Ishikawa (cell line): ENCODE measurements at regions not wholly inside any gene's neighbourhood (a gene's known extent, or its start where the extent isn't known, plus 50 kb on each side); places are given as distances from the start of the nearest gene placed in this dataset.

Experiments
- CEBPB ChIP-seq: IDR thresholded peaks from 2 replicates; pipeline ENCODE4 v1.6.1; 2012
- CREB1 ChIP-seq: IDR thresholded peaks from 2 replicates; pipeline ENCODE4 v1.6.1; 2012; ENCODE audit warnings: low read depth
- EGR1 ChIP-seq: IDR thresholded peaks from 2 replicates; pipeline ENCODE4 v1.6.1; 2012
- EP300 ChIP-seq: IDR thresholded peaks from 2 replicates; pipeline ENCODE4 v1.6.1; 2012; ENCODE audit warnings: borderline replicate concordance
- FOXM1 ChIP-seq: IDR thresholded peaks from 2 replicates; pipeline ENCODE4 v1.6.1; 2012; ENCODE audit warnings: low read depth, borderline replicate concordance
- NFIC ChIP-seq: IDR thresholded peaks from 2 replicates; pipeline ENCODE4 v1.6.1; 2012
- RAD21 ChIP-seq: IDR thresholded peaks from 2 replicates; pipeline ENCODE4 v1.6.1; 2012; ENCODE audit warnings: low read depth
- TAF1 ChIP-seq: IDR thresholded peaks from 2 replicates; pipeline ENCODE4 v1.6.1; 2012; ENCODE audit warnings: low read depth, mild to moderate bottlenecking
- TCF12 ChIP-seq: IDR thresholded peaks from 2 replicates; pipeline ENCODE4 v1.6.1; 2012; ENCODE audit warnings: low read depth
- TEAD4 ChIP-seq: IDR thresholded peaks from 2 replicates; pipeline ENCODE4 v1.6.1; 2012
- YY1 ChIP-seq: IDR thresholded peaks from 2 replicates; pipeline ENCODE4 v1.6.1; 2012; ENCODE audit warnings: low read depth
- ZBTB7A ChIP-seq: IDR thresholded peaks from 2 replicates; pipeline ENCODE4 v1.6.1; 2012; ENCODE audit warnings: low read depth
- TF ChIP-seq, protein P1 (sequence below): IDR thresholded peaks from 2 replicates; pipeline ENCODE4 v1.6.1; 2012
- TF ChIP-seq, protein P2 (sequence below): IDR thresholded peaks from 2 replicates; pipeline ENCODE4 v1.6.1; 2012
- TF ChIP-seq, protein P3 (sequence below): IDR thresholded peaks from 2 replicates; pipeline ENCODE4 v1.6.1; 2012; ENCODE audit warnings: low read depth, mild to moderate bottlenecking

DNA sequence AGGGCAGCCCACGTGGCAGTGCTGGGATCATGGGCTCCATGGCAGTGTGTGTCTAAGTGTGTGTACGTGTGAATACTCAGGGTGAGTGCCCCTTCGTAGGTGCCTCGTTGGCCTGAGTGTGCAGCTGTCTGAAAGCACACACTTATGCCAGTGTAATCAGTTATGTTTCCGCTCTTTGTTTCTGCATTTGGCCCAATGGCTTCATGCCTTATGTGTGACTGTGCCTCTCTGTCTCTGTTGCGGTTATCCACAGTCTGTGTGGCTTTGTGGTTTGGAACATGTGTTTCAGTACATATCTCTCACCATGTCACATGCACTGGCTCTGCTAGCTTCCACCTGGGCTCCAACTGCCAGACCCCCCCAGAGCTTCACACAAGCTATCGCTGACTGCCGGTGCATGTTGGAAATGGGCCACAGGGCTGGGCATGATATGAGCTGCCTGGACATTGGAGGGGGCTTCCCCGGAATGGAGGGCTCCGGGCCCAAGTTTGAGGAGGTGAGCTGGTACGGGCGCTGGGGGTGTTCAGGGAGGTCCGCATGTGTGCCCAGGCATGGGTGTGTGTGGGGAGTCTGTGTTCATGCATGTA is 70.3 kb upstream of the TINAGL1 start:
- TF ChIP-seq, protein P1, sequence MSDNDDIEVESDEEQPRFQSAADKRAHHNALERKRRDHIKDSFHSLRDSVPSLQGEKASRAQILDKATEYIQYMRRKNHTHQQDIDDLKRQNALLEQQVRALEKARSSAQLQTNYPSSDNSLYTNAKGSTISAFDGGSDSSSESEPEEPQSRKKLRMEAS, result no peak
- TF ChIP-seq CEBPB (no peak), YY1 (no peak), FOXM1 (no peak), CREB1 (no peak), TAF1 (no peak), RAD21 (no peak), TEAD4 (no peak), EP300 (no peak)
- TF ChIP-seq, protein P2, sequence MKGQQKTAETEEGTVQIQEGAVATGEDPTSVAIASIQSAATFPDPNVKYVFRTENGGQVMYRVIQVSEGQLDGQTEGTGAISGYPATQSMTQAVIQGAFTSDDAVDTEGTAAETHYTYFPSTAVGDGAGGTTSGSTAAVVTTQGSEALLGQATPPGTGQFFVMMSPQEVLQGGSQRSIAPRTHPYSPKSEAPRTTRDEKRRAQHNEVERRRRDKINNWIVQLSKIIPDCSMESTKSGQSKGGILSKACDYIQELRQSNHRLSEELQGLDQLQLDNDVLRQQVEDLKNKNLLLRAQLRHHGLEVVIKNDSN, result no peak

GRCh38 chr1:31507221-31507620 is 69.1 kb upstream of the TINAGL1 start:
- no peak for TF ChIP-seq TAF1
- TF ChIP-seq YY1, result no peak
- TF ChIP-seq, protein P3, sequence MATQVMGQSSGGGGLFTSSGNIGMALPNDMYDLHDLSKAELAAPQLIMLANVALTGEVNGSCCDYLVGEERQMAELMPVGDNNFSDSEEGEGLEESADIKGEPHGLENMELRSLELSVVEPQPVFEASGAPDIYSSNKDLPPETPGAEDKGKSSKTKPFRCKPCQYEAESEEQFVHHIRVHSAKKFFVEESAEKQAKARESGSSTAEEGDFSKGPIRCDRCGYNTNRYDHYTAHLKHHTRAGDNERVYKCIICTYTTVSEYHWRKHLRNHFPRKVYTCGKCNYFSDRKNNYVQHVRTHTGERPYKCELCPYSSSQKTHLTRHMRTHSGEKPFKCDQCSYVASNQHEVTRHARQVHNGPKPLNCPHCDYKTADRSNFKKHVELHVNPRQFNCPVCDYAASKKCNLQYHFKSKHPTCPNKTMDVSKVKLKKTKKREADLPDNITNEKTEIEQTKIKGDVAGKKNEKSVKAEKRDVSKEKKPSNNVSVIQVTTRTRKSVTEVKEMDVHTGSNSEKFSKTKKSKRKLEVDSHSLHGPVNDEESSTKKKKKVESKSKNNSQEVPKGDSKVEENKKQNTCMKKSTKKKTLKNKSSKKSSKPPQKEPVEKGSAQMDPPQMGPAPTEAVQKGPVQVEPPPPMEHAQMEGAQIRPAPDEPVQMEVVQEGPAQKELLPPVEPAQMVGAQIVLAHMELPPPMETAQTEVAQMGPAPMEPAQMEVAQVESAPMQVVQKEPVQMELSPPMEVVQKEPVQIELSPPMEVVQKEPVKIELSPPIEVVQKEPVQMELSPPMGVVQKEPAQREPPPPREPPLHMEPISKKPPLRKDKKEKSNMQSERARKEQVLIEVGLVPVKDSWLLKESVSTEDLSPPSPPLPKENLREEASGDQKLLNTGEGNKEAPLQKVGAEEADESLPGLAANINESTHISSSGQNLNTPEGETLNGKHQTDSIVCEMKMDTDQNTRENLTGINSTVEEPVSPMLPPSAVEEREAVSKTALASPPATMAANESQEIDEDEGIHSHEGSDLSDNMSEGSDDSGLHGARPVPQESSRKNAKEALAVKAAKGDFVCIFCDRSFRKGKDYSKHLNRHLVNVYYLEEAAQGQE, result no peak
- TF ChIP-seq TCF12, result no peak
- TF ChIP-seq FOXM1, result no peak
- TF ChIP-seq CREB1, result no peak
- TF ChIP-seq, protein P2, result no peak
- no peak for TF ChIP-seq CEBPB
- TF ChIP-seq RAD21, result no peak
- no peak for TF ChIP-seq ZBTB7A
- no peak for TF ChIP-seq EP300
- TF ChIP-seq, protein P1, result no peak
- no peak for TF ChIP-seq NFIC
- TF ChIP-seq EGR1, result no peak
- TF ChIP-seq TEAD4, result no peak

DNA sequence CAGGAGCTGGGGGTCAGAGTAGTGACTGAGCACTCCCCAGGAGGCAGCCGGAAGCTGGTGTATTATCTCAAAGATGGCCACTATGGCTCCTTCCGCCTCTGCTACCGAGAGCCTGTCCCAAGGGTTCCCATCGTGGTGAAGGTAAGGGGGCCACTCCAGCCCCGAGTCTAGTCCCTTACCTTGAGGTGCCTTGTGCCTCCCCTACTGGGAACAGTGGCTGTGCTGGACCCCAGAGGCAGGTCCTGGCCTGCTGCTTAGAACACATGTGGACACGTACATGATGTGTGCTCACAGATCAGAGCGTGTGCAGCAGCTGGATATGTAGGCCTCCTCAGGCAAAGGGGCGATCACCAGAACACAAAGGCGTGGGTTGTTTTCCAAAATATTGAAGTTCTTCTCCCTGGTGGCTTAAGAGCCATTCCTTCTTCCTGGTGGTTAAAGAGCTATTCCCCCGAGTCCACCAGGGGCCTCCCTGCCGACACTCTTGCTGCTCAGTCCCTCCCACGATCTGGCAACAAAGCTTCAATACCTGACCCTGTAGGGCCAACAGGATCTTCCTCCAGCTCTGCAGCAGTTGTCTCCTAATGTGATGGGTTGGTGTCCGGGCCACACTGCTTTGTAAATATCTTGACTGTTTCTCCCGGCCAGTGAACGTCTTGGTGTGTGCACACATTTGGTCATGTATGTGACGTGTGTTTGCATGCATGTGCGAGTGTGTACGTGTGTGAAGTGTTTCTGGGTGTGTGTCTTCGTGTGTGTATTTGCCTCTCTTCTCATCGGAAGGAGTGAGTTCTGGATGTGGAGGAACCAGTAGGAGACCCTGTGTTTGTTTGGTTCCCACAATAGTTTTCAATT is 68.4 kb upstream of the TINAGL1 start:
- no peak for TF ChIP-seq YY1
- TF ChIP-seq CREB1, result no peak
- TF ChIP-seq, protein P3, result no peak
- no peak for TF ChIP-seq CEBPB
- TF ChIP-seq NFIC, result no peak
- TF ChIP-seq ZBTB7A, result no peak
- TF ChIP-seq, protein P1, result no peak
- TF ChIP-seq, protein P2, result no peak
- no peak for TF ChIP-seq TAF1
- TF ChIP-seq EP300, result no peak
- no peak for TF ChIP-seq RAD21
- no peak for TF ChIP-seq EGR1
- no peak for TF ChIP-seq FOXM1
- TF ChIP-seq TEAD4, result no peak
- TF ChIP-seq TCF12, result no peak

DNA sequence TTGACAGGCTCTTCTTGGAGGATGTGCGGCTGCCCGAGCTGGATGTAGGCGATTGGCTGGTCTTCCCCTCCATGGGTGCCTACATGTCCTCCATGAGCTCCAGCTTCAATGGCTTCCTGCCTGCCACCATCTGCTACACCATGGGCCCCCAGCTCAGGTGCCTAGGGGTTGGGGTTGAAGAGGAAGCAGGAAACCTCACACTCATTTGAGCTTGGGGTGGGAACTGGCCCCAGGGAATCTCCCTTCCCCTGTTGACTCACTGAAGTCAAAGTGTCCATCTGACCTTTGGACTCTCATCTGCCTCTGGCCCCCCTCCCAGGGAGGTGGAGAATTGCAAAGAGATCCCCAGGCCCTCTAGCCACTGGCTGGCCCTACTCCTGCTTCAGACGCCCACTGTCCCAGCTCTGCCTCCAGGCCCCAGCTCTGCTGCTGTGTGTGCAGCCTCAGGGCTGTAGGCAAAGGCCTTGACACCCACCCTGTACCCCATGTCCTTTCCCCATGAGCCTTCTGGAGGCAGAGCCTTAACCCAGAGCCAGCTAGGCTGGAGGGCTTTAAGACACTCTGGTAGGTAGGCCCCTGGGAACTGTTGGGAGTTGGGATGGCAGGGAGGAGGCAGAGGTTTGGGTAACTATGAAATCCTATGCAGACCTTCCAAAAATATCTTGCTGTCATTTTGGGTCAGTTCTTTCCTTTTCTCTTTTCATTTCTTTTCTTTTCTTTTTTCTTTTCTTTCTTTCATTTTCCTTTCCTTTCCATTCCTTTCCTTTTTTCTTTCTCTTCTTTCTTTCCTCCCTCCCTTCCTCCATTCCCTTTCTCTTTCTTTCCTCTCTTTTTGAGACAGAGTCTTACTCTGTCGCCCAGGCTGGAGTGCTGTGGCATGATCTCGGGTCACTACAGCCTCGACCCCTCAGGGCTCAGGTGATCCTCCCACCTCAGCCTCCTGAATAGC is 66.9 kb upstream of the TINAGL1 start:
- TF ChIP-seq FOXM1, result no peak
- no peak for TF ChIP-seq CREB1
- no peak for TF ChIP-seq TCF12
- TF ChIP-seq TEAD4, result no peak
- TF ChIP-seq, protein P3, result no peak
- TF ChIP-seq RAD21, result no peak
- no peak for TF ChIP-seq EGR1
- TF ChIP-seq CEBPB, result no peak
- no peak for TF ChIP-seq YY1
- TF ChIP-seq, protein P1, result no peak
- no peak for TF ChIP-seq ZBTB7A
- no peak for TF ChIP-seq EP300
- TF ChIP-seq, protein P2, result no peak
